Esophagus muscularis mucosa (tissue), 3 donors: ENCODE measurements at regions not wholly inside any gene's neighbourhood (a gene's known extent, or its start where the extent isn't known, plus 50 kb on each side); places are given as distances from the start of the nearest gene placed in this dataset.

Experiments used
- POLR2A ChIP-seq: fragments of 450-650 bp; IDR thresholded peaks from one replicate; pipeline ENCODE4 v1.6.1; 2017; ENCODE audit warnings: antibody characterized with exemption, moderate library complexity, mild to moderate bottlenecking, low read depth
- TF ChIP-seq, protein P1 (sequence below), 3 experiments: fragments of 200-600 bp in 2 of 3; fragments of 450-650 bp in 1 of 3; sonication (generic) in 2 of 3; IDR thresholded peaks; one replicate each; pipeline ENCODE4 v1.5.1; 2017 to 2019; ENCODE audit warnings: antibody characterized with exemption in 3 of 3, mild to moderate bottlenecking in 2 of 3, moderate library complexity in 1 of 3

DNA sequence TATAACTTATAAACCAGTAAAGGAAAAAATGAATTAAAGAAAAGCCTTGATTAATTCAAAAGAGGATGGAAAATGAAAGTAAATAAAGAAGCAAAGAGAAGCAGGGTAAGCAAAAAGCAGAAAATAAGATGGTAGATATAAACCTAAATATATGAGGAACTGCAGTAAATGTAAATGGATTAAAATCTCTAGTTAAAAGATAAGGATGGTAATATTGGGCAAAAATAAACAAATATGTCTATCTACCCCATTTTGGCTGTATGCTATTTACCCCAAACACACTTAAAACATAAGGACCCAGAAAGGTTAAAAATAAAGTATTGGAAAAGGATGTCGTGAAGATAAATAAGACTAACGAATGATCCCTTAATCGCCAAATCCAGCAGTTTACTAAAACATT lies 161.9 kb downstream of the FOXD2 start:
- TF ChIP-seq, protein P1, sequence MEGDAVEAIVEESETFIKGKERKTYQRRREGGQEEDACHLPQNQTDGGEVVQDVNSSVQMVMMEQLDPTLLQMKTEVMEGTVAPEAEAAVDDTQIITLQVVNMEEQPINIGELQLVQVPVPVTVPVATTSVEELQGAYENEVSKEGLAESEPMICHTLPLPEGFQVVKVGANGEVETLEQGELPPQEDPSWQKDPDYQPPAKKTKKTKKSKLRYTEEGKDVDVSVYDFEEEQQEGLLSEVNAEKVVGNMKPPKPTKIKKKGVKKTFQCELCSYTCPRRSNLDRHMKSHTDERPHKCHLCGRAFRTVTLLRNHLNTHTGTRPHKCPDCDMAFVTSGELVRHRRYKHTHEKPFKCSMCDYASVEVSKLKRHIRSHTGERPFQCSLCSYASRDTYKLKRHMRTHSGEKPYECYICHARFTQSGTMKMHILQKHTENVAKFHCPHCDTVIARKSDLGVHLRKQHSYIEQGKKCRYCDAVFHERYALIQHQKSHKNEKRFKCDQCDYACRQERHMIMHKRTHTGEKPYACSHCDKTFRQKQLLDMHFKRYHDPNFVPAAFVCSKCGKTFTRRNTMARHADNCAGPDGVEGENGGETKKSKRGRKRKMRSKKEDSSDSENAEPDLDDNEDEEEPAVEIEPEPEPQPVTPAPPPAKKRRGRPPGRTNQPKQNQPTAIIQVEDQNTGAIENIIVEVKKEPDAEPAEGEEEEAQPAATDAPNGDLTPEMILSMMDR (IDR thresholded peaks at IDR 0.05): no peak
- TF ChIP-seq POLR2A: no peak
